ENCODE measurements at regions not wholly inside any gene's neighbourhood (a gene's known extent, or its start where the extent isn't known, plus 50 kb on each side); places are given as distances from the start of the nearest gene placed in this dataset.

DNA sequence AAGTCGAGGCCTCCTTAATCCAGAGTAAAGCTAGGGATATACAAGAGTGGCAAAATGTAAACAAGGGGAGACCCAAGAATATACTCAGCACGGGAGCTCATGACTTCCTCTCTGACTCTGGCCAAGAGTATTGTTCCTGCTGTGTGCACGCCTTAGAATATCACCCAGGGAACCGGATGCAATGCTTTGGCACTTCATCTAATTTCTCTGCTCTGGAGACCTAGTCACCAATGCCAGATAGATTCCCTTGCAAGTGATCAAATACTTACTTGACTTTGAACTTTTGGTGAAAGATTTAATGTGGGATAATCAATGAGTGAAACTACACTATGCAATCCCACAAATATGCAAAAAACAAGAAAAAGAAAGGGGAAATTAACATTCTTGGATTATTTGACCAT, 695.5 kb downstream of the INHBA start:
- TF ChIP-seq, protein P1, sequence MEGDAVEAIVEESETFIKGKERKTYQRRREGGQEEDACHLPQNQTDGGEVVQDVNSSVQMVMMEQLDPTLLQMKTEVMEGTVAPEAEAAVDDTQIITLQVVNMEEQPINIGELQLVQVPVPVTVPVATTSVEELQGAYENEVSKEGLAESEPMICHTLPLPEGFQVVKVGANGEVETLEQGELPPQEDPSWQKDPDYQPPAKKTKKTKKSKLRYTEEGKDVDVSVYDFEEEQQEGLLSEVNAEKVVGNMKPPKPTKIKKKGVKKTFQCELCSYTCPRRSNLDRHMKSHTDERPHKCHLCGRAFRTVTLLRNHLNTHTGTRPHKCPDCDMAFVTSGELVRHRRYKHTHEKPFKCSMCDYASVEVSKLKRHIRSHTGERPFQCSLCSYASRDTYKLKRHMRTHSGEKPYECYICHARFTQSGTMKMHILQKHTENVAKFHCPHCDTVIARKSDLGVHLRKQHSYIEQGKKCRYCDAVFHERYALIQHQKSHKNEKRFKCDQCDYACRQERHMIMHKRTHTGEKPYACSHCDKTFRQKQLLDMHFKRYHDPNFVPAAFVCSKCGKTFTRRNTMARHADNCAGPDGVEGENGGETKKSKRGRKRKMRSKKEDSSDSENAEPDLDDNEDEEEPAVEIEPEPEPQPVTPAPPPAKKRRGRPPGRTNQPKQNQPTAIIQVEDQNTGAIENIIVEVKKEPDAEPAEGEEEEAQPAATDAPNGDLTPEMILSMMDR (IDR thresholded peaks at IDR 0.05), result no peak
- TF ChIP-seq EP300 (IDR thresholded peaks at IDR 0.05) (no peak), POLR2A (IDR thresholded peaks at IDR 0.05) (no peak)

Measured in stomach (tissue), 4 donors.